NT2/D1 (cell line): ENCODE measurements at regions not wholly inside any gene's neighbourhood (a gene's known extent, or its start where the extent isn't known, plus 50 kb on each side); places are given as distances from the start of the nearest gene placed in this dataset.

Source experiments
- DNase-seq: peaks from one replicate; pipeline ENCODE4 v3.0.0-alpha.2; 2011; ENCODE audit warnings: low read depth, low spot score
- H3K27me3 ChIP-seq: 2 replicates; pipeline ENCODE4 v1.6.0; 2011; ENCODE audit warnings: mild to moderate bottlenecking; ENCODE audit not compliant: insufficient read length, insufficient read depth
- H3K36me3 ChIP-seq: 2 replicates; pipeline ENCODE4 v1.6.1; 2011; ENCODE audit warnings: mild to moderate bottlenecking, low read length, mixed read lengths; ENCODE audit not compliant: insufficient read depth, insufficient read length
- H3K4me1 ChIP-seq: 2 replicates; pipeline ENCODE4 v1.5.1; 2011; ENCODE audit not compliant: insufficient read depth, insufficient read length
- H3K4me3 ChIP-seq: 2 replicates; pipeline ENCODE4 v1.5.1; 2011; ENCODE audit warnings: low read depth; ENCODE audit not compliant: insufficient read length
- H3K9ac ChIP-seq: 2 replicates; pipeline ENCODE4 v1.6.0; 2011; ENCODE audit warnings: low read depth; ENCODE audit not compliant: insufficient read length
- H3K9me3 ChIP-seq: 2 replicates; pipeline ENCODE4 v1.5.1; 2011; ENCODE audit warnings: mild to moderate bottlenecking, low read length; ENCODE audit not compliant: insufficient read depth
- SUZ12 ChIP-seq: IDR thresholded peaks from 2 replicates; pipeline ENCODE4 v1.6.1; 2011; ENCODE audit not compliant: insufficient read length, insufficient read depth; ENCODE audit errors: extremely low read depth
- YY1 ChIP-seq: IDR thresholded peaks from 2 replicates; pipeline ENCODE4 v1.6.1; 2011; ENCODE audit not compliant: insufficient read length, insufficient read depth
- ZNF274 ChIP-seq: IDR thresholded peaks from 2 replicates; pipeline ENCODE4 v1.6.1; 2011; ENCODE audit warnings: mild to moderate bottlenecking, low read depth, low read length

DNA sequence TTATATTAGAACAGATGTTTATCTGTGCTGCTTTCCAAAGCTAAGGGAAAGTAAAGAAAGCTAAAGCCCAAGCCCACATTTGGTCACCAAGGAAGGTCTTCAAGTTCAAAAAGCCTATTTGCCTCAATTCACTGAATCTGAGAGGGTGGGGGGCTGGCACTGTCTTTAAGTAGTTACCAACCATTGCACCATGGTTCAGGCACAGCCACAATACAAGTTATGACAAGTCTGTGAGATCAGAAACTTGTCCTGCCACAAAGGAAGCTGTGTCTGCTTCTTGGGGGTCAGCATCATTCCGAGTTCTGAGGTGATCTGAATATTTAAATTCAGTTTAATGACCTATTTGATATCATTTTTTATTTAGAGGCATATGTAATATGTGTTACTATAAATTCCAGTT, 78.3 kb upstream of the OPRM1 start:
- no peaks in the 10 kb centered on the region for H3K36me3 ChIP-seq
- DNase-seq: no peak
- TF ChIP-seq ZNF274 (no peak), SUZ12 (no peak), YY1 (no peak)
- no peak overlapping the region for H3K4me3 ChIP-seq
- H3K9me3 ChIP-seq: no peaks in the 10 kb centered on the region
- no peak overlapping the region for H3K9ac ChIP-seq
- no peaks in the 10 kb centered on the region for H3K4me1 ChIP-seq
- no peaks in the 10 kb centered on the region for H3K27me3 ChIP-seq

DNA sequence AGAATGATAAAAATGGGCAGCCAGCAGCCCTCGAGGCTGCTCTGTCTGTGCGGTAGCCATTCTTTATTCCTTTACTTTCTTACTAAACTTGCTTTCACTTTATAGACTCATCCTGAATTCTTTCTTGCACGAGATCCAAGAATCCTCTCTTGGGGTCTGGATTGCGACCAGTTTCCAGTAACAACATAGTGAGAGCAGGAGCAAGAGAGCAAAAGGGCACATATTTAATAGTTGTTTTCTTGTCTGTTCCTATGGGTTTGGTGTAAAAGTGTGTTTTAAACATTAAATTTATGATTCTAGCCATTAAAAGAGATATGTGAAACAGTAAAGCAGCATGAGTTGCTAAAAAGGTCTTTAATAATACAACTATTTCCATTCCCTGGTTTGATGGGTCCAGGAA, 78.8 kb upstream of the OPRM1 start:
- H3K4me3 ChIP-seq: no peak overlapping the region

GRCh38 chr6:153959276-153959675, 79.8 kb upstream of the OPRM1 start:
- Histone ChIP-seq H3K36me3 (no peaks in the 10 kb centered on the region), H3K4me1 (no peaks in the 10 kb centered on the region), H3K9ac (no peak overlapping the region), H3K4me3 (no peak overlapping the region), H3K9me3 (no peaks in the 10 kb centered on the region), H3K27me3 (no peaks in the 10 kb centered on the region)
- DNase-seq: no peak
- TF ChIP-seq SUZ12 (no peak), ZNF274 (no peak), YY1 (no peak)

More for the DNA sequence above, 78.8 kb upstream of the OPRM1 start:
- TF ChIP-seq SUZ12 (no peak), ZNF274 (no peak), YY1 (no peak)
- Histone ChIP-seq H3K27me3 (no peaks in the 10 kb centered on the region), H3K9me3 (no peaks in the 10 kb centered on the region), H3K9ac (no peak overlapping the region), H3K36me3 (no peaks in the 10 kb centered on the region), H3K4me1 (no peaks in the 10 kb centered on the region)
- DNase-seq: no peak

DNA sequence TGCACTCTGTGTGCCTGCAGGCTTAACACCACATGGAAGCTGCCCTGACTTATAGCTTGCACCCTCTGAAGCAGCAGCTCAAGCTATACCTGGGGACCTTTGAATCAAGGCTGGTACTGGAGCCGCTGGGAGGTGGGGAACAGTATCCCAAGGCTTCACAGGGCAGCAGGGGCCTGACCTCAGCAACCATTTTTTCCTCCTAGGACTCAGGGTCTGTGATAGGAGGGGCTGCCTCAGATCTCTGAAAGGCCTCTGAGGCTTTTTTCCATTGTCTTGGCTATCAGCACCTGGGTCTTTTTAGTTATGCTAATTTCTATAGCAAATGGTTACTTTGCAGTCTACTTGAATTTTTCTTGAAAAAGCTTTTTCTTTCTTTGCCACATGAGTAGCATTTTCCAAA, 80.2 kb upstream of the OPRM1 start:
- no peak overlapping the region for H3K4me3 ChIP-seq
- no peaks in the 10 kb centered on the region for H3K36me3 ChIP-seq
- H3K9ac ChIP-seq: no peak overlapping the region
- TF ChIP-seq ZNF274 (no peak), YY1 (no peak), SUZ12 (no peak)
- DNase-seq: no peak
- no peaks in the 10 kb centered on the region for H3K27me3 ChIP-seq
- no peaks in the 10 kb centered on the region for H3K4me1 ChIP-seq
- H3K9me3 ChIP-seq: no peaks in the 10 kb centered on the region

DNA sequence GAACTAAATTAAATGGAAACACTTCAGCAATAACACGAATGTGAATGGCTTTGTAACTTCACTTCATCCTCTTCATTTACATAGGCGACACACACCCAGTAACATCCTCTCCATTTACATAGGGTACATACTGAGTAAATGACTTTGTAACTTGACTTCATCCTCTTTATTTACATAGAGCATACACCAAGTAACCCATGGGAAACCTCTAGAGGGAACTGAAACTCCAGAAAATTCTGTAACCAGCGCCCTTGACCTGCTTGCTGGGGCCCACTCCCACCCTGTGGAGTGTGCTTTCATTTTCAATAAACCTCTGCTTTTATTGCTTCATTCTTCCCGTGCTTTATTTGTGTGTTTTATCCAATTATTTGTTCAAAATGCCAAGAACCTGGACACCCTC, 81.6 kb upstream of the OPRM1 start:
- H3K9ac ChIP-seq: no peak overlapping the region
- DNase-seq: no peak
- no peaks in the 10 kb centered on the region for H3K27me3 ChIP-seq
- H3K4me1 ChIP-seq: no peaks in the 10 kb centered on the region
- H3K9me3 ChIP-seq: no peaks in the 10 kb centered on the region
- no peak for TF ChIP-seq ZNF274
- no peak for TF ChIP-seq YY1
- TF ChIP-seq SUZ12: no peak
- no peak overlapping the region for H3K4me3 ChIP-seq
- H3K36me3 ChIP-seq: no peaks in the 10 kb centered on the region

DNA sequence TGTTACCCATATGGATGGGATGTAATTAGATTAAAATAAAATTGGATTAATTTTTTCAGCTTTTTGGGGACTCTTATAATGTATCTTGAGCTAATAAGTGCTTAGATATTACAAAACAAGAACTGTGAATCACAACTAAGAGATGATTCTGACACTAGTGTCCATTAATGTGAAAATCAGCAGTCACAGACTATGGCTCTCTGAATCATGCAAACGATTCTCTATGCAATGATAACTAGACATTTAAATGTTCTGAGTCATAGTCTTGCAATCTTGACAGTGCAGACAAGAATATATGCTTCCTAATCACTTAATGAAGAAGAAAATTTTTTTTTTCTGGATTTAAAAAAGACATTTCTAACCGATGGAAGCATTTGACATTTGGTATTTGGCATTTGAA, 82.2 kb upstream of the OPRM1 start:
- Histone ChIP-seq H3K36me3 (no peaks in the 10 kb centered on the region), H3K9me3 (no peaks in the 10 kb centered on the region), H3K27me3 (no peaks in the 10 kb centered on the region), H3K9ac (no peak overlapping the region), H3K4me3 (no peak overlapping the region), H3K4me1 (no peaks in the 10 kb centered on the region)
- DNase-seq: no peak
- TF ChIP-seq SUZ12 (no peak), YY1 (no peak), ZNF274 (no peak)

GRCh38 chr6:153949616-153950015, 89.4 kb upstream of the OPRM1 start:
- DNase-seq: no peak
- Histone ChIP-seq H3K9me3 (no peaks in the 10 kb centered on the region), H3K4me3 (no peak overlapping the region), H3K27me3 (no peaks in the 10 kb centered on the region), H3K9ac (no peak overlapping the region), H3K4me1 (no peaks in the 10 kb centered on the region), H3K36me3 (no peaks in the 10 kb centered on the region)
- TF ChIP-seq ZNF274: no peak
- TF ChIP-seq SUZ12: no peak
- no peak for TF ChIP-seq YY1

GRCh38 chr6:153947808-153948447, 91.1 kb upstream of the OPRM1 start:
- Histone ChIP-seq H3K9ac (no peak overlapping the region), H3K4me3 (no peak overlapping the region), H3K27me3 (no peaks in the 10 kb centered on the region), H3K36me3 (no peaks in the 10 kb centered on the region), H3K4me1 (no peaks in the 10 kb centered on the region), H3K9me3 (no peaks in the 10 kb centered on the region)
- TF ChIP-seq SUZ12: no peak
- no peak for TF ChIP-seq ZNF274
- no peak for TF ChIP-seq YY1
- DNase-seq: peak; percentile 13
